Breast epithelium (tissue), 4 donors: ENCODE measurements at regions not wholly inside any gene's neighbourhood (a gene's known extent, or its start where the extent isn't known, plus 50 kb on each side); places are given as distances from the start of the nearest gene placed in this dataset.

Experiments
- DNase-seq, 2 donors: peaks; one replicate each; pipeline ENCODE4 v3.0.0-alpha.2; 2019; ENCODE audit warnings: low spot score in 2 of 2
- H3K27ac ChIP-seq, 2 donors: fragments of 200-600 bp; sonication (generic) in 1 of 2; one replicate each; pipeline ENCODE4 v1.5.1; 2016 to 2019; ENCODE audit warnings: mild to moderate bottlenecking in 1 of 2
- H3K27me3 ChIP-seq, 2 donors: fragments of 200-600 bp; sonication (generic) in 1 of 2; one replicate each; pipeline versions ENCODE4 v1.5.1 to v1.6.0; 2017 to 2019; ENCODE audit warnings: control low read depth in 1 of 2, mild to moderate bottlenecking in 1 of 2
- H3K36me3 ChIP-seq: fragments of 200-600 bp; one replicate; pipeline ENCODE4 v1.5.1; 2019
- H3K4me1 ChIP-seq, 2 donors: fragments of 200-600 bp; sonication (generic); one replicate each; pipeline ENCODE4 v1.5.1; 2016 to 2019; ENCODE audit warnings: control low read depth in 1 of 2
- H3K4me3 ChIP-seq, 3 donors: fragments of 200-600 bp; sonication (generic); 1 replicate in 2 of 3; 2 replicates in 1 of 3; pipeline ENCODE4 v1.5.1; 2016 to 2019; ENCODE audit warnings: mild to moderate bottlenecking in 3 of 3, moderate library complexity in 2 of 3
- H3K9me3 ChIP-seq, 2 donors: fragments of 200-600 bp; sonication (generic) in 1 of 2; one replicate each; pipeline ENCODE4 v1.5.1; 2016 to 2019; ENCODE audit warnings: control low read depth in 1 of 2
- CTCF ChIP-seq, 3 donors: fragments of 450-650 bp; IDR thresholded peaks; one replicate each; pipeline ENCODE4 v1.5.1; 2016 to 2017; ENCODE audit warnings: antibody characterized with exemption in 3 of 3, mild to moderate bottlenecking in 3 of 3, moderate library complexity in 3 of 3
- POLR2A ChIP-seq: fragments of 450-650 bp; IDR thresholded peaks from one replicate; pipeline ENCODE4 v1.6.1; 2016; ENCODE audit warnings: antibody characterized with exemption, mild to moderate bottlenecking, moderate library complexity
- POLR2AphosphoS5 ChIP-seq, 3 donors: sonication (generic); formaldehyde crosslinking; IDR thresholded peaks; one replicate each; pipeline ENCODE4 v1.6.1; 2017; ENCODE audit warnings: antibody characterized with exemption in 3 of 3
- intact Hi-C: fragments of 100-400 bp; cut with DNase I; formaldehyde crosslinking; loops from one replicate; pipeline ENCODE4 v1.15.1; 2023; ENCODE audit warnings: low total_unique reads

DNA sequence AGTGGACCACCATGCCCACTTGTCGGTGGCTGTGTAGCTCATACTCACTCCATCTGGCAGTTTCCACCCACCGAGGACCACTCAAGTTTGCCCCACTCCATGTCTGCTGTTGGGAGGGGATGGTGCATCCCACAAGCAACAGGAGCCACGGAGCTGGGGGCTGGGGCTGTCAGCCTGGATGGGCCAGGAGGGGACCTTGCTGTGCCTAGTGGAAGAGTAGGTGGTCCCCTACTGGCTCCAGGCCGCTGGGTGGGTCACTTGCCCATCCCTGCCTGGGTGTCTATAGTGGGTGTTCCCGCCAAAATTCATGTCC, 57.0 kb downstream of the SMIM38 start:
- TF ChIP-seq POLR2A (no peak), POLR2AphosphoS5 (IDR thresholded peaks at IDR 0.05) (no peak), CTCF (IDR thresholded peaks at IDR 0.05) (no peak)
- H3K4me3 ChIP-seq = no peak overlapping the region
- H3K36me3 ChIP-seq = no peaks in the 10 kb centered on the region
- no peaks in the 10 kb centered on the region for H3K4me1 ChIP-seq
- H3K9me3 ChIP-seq = no peaks in the 10 kb centered on the region
- no peak overlapping the region for H3K27ac ChIP-seq
- no peaks in the 10 kb centered on the region for H3K27me3 ChIP-seq
- intact Hi-C loops = no loop called here
- DNase-seq = peak in 1 of 2 donors; percentile 38

DNA sequence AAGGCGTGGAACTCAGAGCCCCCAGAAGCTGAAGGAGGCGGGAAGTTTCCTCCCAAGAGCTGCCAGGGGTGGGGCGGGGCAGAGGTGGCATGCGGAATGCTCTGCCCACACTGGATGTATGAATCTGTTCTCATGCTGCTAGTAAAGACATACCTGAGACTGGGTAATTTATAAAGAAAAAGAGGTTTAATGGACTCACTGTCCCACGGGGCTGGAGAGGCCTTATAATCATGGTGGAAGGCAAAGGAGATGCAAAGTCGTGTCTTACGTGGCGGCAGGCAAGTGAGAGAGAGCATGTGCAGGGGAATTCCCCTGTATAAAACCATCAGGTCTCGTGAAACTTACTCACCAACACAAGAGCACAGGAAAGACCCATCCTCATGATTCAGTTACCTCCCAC, 57.6 kb downstream of the SMIM38 start:
- DNase-seq = peak in 1 of 2 donors; percentile 17
- Histone ChIP-seq H3K36me3 (no peaks in the 10 kb centered on the region), H3K9me3 (no peaks in the 10 kb centered on the region), H3K27ac (no peak overlapping the region), H3K4me3 (no peak overlapping the region), H3K27me3 (no peaks in the 10 kb centered on the region), H3K4me1 (no peaks in the 10 kb centered on the region)
- intact Hi-C loops = no loop called here
- TF ChIP-seq POLR2A (no peak), CTCF (IDR thresholded peaks at IDR 0.05) (no peak), POLR2AphosphoS5 (IDR thresholded peaks at IDR 0.05) (no peak)

DNA sequence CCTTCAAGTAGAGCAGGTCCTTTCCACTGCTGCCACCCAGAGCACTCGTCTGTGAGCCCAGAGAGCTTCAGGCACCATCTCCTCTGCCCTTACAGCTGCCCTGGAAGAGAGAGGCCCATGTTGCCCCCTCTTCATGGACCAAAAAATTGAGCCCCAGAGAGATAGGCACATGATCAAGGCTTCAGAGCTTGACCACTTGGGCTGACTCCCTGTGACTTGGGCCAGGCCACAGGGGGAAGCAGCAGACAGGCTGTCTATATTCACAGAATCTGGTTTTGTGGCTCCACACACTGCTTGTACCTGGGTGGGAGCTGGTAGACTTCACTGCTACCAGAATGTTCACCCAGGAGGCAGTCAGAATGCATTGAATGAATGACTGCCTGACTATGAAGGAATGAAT, 58.2 kb downstream of the SMIM38 start:
- H3K9me3 ChIP-seq = no peaks in the 10 kb centered on the region
- no peaks in the 10 kb centered on the region for H3K4me1 ChIP-seq
- no peak overlapping the region for H3K4me3 ChIP-seq
- no peaks in the 10 kb centered on the region for H3K36me3 ChIP-seq
- DNase-seq = peak in 1 of 2 donors; percentile 3
- H3K27ac ChIP-seq = no peak overlapping the region
- H3K27me3 ChIP-seq = no peaks in the 10 kb centered on the region
- intact Hi-C loops = no loop called here
- no peak for TF ChIP-seq POLR2AphosphoS5 (IDR thresholded peaks at IDR 0.05)
- no peak for TF ChIP-seq CTCF (IDR thresholded peaks at IDR 0.05)
- no peak for TF ChIP-seq POLR2A

GRCh38 chr11:69215216-69215615, 59.5 kb downstream of the SMIM38 start:
- Histone ChIP-seq H3K4me3 (no peak overlapping the region), H3K36me3 (no peaks in the 10 kb centered on the region), H3K27ac (no peak overlapping the region), H3K27me3 (no peaks in the 10 kb centered on the region), H3K4me1 (no peaks in the 10 kb centered on the region), H3K9me3 (no peaks in the 10 kb centered on the region)
- no peak for TF ChIP-seq POLR2A
- TF ChIP-seq CTCF (IDR thresholded peaks at IDR 0.05) = no peak
- no peak for TF ChIP-seq POLR2AphosphoS5 (IDR thresholded peaks at IDR 0.05)
- no peak for DNase-seq
- intact Hi-C loops = no loop called here

- TF ChIP-seq CTCF (IDR thresholded peaks at IDR 0.05) (no peak), POLR2AphosphoS5 (IDR thresholded peaks at IDR 0.05) (no peak), POLR2A (no peak)
- Histone ChIP-seq H3K9me3 (no peaks in the 10 kb centered on the region), H3K4me3 (no peak overlapping the region), H3K4me1 (no peaks in the 10 kb centered on the region), H3K27ac (no peak overlapping the region), H3K36me3 (no peaks in the 10 kb centered on the region), H3K27me3 (no peaks in the 10 kb centered on the region)
- intact Hi-C loops = no loop called here
- DNase-seq = peak in 1 of 2 donors; percentile 12
These were observed 60.2 kb downstream of the SMIM38 start for GRCh38 chr11:69215784-69216415.
